Type B pancreatic cell (in vitro differentiated cells): ENCODE measurements at regions not wholly inside any gene's neighbourhood (a gene's known extent, or its start where the extent isn't known, plus 50 kb on each side); places are given as distances from the start of the nearest gene placed in this dataset.

Experiments used
- DNase-seq: peaks from one replicate; pipeline ENCODE4 v3.0.0; 2021; ENCODE audit warnings: mixed read lengths; ENCODE audit not compliant: unreplicated experiment; ENCODE audit errors: extremely low spot score
- H3K27ac Mint-ChIP-seq: 2 replicates; pipeline ENCODE4 v1.8.0; 2021; ENCODE audit warnings: mild to moderate bottlenecking, mixed read lengths
- H3K27me3 Mint-ChIP-seq: 2 replicates; pipeline ENCODE4 v1.8.0; 2021; ENCODE audit warnings: mixed read lengths
- H3K36me3 Mint-ChIP-seq: 2 replicates; pipeline ENCODE4 v1.8.0; 2021; ENCODE audit warnings: mixed read lengths
- H3K4me1 Mint-ChIP-seq: one replicate; pipeline ENCODE4 v1.8.0; 2021; ENCODE audit warnings: mixed read lengths; ENCODE audit not compliant: unreplicated experiment
- H3K4me3 Mint-ChIP-seq: 2 replicates; pipeline ENCODE4 v1.8.0; 2021; ENCODE audit warnings: mild to moderate bottlenecking, mixed read lengths
- H3K9me3 Mint-ChIP-seq: 2 replicates; pipeline ENCODE4 v1.8.0; 2021; ENCODE audit warnings: mixed read lengths
- CTCF ChIP-seq: fragments of 200-600 bp; sonication (generic); conservative IDR thresholded peaks from 2 replicates; pipeline ENCODE4 v1.5.0; 2021; ENCODE audit warnings: antibody characterized with exemption, mild to moderate bottlenecking

GRCh38 chr13:107361666-107362065, 793.7 kb upstream of the ARGLU1 start:
- no peak for DNase-seq
- no peak for TF ChIP-seq CTCF
- no peaks in the 10 kb centered on the region for H3K27me3 Mint-ChIP-seq
- no peak overlapping the region for H3K27ac Mint-ChIP-seq
- no peaks in the 10 kb centered on the region for H3K36me3 Mint-ChIP-seq
- peaks cover 8% of the 10 kb centered on the region for H3K4me1 Mint-ChIP-seq
- H3K4me3 Mint-ChIP-seq = no peak overlapping the region
- peaks cover 4% of the 10 kb centered on the region for H3K9me3 Mint-ChIP-seq

DNA sequence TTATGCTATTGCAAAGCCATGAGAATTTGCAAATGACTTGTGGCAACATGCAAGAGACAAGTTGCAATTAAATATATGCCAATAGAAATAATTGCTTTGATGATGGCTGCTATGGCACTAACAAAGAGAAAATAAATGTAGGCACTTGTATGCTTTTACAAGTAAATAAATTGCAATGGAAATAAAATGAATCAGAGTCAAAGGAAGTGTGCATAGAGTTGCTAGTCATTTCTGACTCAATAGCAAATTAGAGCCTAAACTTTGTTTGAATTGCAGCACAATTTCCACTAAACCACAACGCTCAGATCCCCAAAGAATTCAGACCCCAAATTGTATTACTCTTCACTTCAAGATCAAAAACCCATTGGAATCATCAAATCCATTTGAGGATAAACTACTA, 792.1 kb upstream of the ARGLU1 start:
- DNase-seq = no peak
- H3K27me3 Mint-ChIP-seq = no peaks in the 10 kb centered on the region
- H3K27ac Mint-ChIP-seq = no peak overlapping the region
- H3K4me1 Mint-ChIP-seq = peaks cover 9% of the 10 kb centered on the region
- no peak overlapping the region for H3K4me3 Mint-ChIP-seq
- H3K9me3 Mint-ChIP-seq = peaks cover 5% of the 10 kb centered on the region
- no peak for TF ChIP-seq CTCF
- H3K36me3 Mint-ChIP-seq = no peaks in the 10 kb centered on the region

GRCh38 chr13:107358866-107359265, 790.9 kb upstream of the ARGLU1 start:
- no peak for DNase-seq
- no peaks in the 10 kb centered on the region for H3K27me3 Mint-ChIP-seq
- H3K4me1 Mint-ChIP-seq = peaks cover 9% of the 10 kb centered on the region
- H3K36me3 Mint-ChIP-seq = no peaks in the 10 kb centered on the region
- H3K4me3 Mint-ChIP-seq = no peak overlapping the region
- no peak overlapping the region for H3K27ac Mint-ChIP-seq
- TF ChIP-seq CTCF = no peak
- H3K9me3 Mint-ChIP-seq = peaks cover 9% of the 10 kb centered on the region

DNA sequence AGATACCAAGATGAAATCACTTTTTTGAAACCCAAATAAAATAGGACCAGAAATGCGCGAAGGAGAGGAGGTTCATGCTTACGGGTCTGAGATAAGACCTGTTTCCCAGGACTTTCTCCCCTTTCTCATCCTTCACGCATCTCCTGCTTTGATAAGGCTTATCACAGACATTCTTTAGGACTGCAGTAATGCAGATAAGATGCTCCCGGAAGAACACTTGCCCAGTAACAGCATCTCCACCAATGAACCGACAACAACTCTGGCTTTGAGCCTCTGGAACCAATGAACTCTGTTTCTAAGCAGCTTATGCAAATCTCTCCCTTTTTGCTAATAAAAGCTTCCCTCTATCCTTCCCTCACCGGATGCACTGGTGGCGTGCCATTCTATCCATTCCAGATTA, 783.4 kb upstream of the ARGLU1 start:
- H3K9me3 Mint-ChIP-seq = peaks cover 4% of the 10 kb centered on the region
- H3K27ac Mint-ChIP-seq = no peak overlapping the region
- no peaks in the 10 kb centered on the region for H3K27me3 Mint-ChIP-seq
- DNase-seq = no peak
- no peaks in the 10 kb centered on the region for H3K36me3 Mint-ChIP-seq
- H3K4me1 Mint-ChIP-seq = peaks cover 5% of the 10 kb centered on the region
- no peak for TF ChIP-seq CTCF
- no peak overlapping the region for H3K4me3 Mint-ChIP-seq

DNA sequence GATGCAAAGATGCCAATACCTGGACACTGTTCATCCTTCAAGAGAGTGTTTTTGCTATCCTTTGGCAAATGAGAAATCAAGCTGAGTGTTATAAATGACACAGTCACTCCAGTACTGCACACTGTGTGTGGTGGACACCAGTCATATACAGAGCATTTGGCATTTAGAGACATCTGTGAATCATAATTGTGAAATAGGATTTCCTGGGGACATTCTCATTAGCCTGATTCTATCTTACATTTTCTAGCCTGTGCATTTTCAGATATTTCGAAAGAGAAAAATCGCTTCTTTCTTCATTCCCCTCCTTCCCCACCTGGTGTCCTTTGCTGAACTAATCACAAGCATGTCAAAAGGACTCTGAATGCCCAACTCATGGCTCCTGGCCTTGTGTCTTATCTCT, 781.0 kb upstream of the ARGLU1 start:
- H3K27me3 Mint-ChIP-seq = no peaks in the 10 kb centered on the region
- DNase-seq = no peak
- no peak overlapping the region for H3K4me3 Mint-ChIP-seq
- H3K36me3 Mint-ChIP-seq = no peaks in the 10 kb centered on the region
- no peak overlapping the region for H3K27ac Mint-ChIP-seq
- H3K4me1 Mint-ChIP-seq = peaks cover 5% of the 10 kb centered on the region
- no peak for TF ChIP-seq CTCF
- peaks cover under 1% of the 10 kb centered on the region for H3K9me3 Mint-ChIP-seq

GRCh38 chr13:107348471-107348870, 780.5 kb upstream of the ARGLU1 start:
- Mint-ChIP-seq H3K36me3 (no peaks in the 10 kb centered on the region), H3K4me3 (no peak overlapping the region), H3K27ac (no peak overlapping the region), H3K27me3 (no peaks in the 10 kb centered on the region), H3K9me3 (no peaks in the 10 kb centered on the region), H3K4me1 (peaks cover 5% of the 10 kb centered on the region)
- DNase-seq = no peak
- no peak for TF ChIP-seq CTCF
